T-helper 2 cell (primary cell): ENCODE measurements at regions not wholly inside any gene's neighbourhood (a gene's known extent, or its start where the extent isn't known, plus 50 kb on each side); places are given as distances from the start of the nearest gene placed in this dataset.
"Not testable (repeated sequence)": the region's sequence is repeated elsewhere in the genome, so short reads cannot be mapped to it uniquely, and the experiment has no call there.

Source experiments
- DNase-seq, 5 experiments: peaks; one replicate each; pipeline versions ENCODE4 v3.0.0 to v3.0.0-alpha.2; 2012 to 2022

GRCh38 chr4:64216741-64217140, 192.5 kb downstream of the TECRL start:
- DNase-seq = no peak

DNA sequence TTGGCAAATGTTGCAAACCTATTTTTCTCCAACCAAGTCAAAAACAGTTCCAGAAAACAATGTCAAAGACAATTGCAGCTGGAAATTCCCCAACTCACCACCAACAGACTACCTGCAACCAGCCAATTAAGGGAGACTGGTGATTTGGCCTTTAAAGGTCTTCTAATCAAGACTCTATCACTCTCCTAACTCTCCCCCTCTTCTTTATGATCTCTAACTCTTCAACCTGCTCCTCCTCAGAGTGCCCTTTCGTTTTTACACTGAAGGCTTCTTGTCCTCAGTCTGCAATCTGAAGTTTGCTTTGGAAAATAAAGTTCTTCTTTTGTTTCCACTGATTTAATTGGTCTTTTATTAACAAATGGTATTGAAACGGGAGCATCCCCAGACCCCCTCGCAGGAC, 203.9 kb downstream of the TECRL start:
- no peak for DNase-seq

DNA sequence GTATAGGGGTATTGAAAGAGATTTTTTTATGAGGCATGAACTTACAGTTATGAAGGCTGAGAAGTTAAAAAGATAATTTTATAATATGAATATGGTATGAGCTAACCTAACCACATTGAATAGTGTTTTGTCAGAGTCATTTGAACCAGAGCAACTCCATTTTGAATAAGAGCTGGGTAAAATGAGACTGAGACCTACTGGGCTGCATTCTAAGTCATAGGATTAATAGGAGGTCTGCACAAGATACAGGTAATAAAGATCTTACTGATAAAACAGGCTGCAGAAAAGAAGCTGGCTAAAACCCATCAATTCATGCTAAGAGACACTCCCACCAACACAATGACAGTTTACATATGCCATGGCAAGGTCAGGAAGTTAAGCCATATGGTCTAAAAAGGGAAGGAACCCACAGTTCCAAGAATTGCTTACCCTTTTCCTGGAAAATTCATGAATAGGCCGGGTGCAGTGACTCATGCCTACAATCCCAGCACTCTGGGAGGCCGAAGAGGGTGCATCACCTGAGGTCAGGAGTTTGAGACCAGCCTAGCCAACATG, 209.2 kb downstream of the TECRL start:
- no peak for DNase-seq

DNA sequence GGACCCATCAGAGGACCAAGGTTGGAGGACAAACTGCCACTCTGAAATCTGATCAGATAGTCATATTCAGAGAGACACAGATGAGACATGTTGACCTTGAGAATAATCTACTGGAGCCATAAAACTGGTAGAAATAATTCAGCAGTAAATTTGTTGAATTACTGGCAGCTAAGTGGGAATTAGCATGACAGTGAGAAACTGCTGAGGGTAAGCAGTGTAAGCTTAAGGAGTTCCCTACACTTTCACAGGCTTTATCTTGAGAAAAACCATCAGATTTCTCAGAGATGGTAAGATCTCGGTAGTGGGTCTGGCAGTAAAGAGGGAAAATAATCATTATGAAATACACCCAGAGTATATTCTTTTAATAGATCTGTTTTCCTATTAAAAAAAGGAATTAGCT, 213.7 kb downstream of the TECRL start:
- no peak for DNase-seq

DNA sequence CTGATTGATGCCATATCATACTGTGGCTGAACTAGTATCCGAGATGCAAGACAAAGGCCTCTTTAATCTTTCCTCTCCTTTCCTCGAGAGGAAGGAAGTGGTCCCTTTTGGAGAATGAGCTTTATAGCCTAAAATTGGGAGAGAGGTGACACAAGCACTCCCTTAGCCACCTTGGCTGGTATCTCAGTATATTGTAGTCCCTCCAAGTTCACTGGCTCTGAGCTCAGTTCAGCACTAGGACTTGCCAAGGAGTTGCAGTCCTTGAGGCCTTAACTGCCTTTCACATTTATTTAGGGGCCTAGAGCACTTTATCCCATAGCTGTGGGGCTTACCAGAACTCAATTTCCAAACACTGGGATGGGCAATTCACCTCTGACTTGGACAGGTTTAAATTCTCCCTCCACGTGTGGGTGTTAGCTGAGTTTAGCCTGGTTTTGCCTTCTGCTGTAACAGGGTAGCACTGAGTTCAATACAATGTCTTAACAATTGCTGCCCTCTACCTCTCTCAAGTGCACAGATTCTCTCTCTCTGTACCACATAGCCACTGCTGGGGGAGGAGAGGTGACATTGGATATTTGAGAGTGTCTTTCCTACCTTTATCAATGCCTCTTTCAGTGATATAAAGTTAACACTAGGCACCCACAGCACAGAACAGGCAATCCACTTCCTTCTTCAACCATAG, 216.4 kb downstream of the TECRL start:
- no peak for DNase-seq

DNA sequence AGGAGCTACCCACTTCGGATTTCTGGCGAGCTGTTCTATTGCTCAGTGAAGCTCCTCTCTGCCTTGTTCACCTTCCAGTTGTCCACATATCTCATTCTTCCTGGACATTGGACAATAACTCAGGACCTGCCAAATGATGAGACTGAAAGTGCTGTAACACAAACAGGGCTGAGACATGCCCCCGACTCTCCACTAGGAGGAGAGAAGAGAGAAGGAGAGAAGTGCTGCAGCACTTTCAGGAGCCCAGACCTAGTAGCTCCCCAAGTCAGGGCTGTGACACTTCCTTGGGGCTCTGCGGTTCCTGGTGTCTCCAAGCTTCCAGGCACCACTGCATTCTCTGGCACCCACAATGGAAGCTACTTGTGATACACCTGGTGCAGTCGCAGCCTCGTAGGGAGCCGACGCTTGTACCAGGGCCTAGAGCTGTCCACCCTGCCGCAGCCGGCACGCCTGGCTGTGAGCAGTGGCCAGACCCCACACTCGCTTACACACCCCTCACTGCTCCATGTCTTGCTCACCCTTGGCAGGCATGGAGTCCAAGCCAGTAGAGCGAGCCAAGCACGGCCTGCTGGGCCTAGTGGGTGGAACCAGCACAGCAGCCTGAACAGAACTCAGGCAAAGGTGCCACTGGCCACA, 234.9 kb downstream of the TECRL start:
- DNase-seq = no peak

DNA sequence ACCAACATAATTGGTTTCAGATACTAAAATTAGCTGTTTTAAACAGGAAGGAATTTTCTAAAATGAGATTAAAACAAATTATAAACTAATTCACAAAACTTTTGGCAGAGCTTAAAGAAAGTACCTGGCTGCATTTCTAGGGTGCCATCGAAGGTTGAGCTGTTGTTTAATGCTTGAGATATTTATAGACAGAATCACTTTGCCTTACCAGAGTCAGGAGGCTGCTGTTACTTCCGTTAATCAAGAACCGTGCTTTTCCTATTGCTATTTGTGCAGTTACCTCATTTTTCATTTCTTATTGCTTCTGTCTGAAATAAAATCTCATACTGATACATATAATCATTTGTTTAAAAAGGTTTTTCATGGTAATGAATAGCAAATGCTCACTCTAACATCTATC, 242.9 kb downstream of the TECRL start:
- no peak for DNase-seq

GRCh38 chr4:64158648-64159326, 250.5 kb downstream of the TECRL start:
- DNase-seq = peak in 1 of 5 experiments; percentile 73

- no peak for DNase-seq
Measured at GRCh38 chr4:64157397-64157796, 251.9 kb downstream of the TECRL start.

- DNase-seq = no peak
Measured at GRCh38 chr4:64156253-64156652, 253.0 kb downstream of the TECRL start.

GRCh38 chr4:64146030-64146429, 263.2 kb downstream of the TECRL start:
- no peak for DNase-seq

DNA sequence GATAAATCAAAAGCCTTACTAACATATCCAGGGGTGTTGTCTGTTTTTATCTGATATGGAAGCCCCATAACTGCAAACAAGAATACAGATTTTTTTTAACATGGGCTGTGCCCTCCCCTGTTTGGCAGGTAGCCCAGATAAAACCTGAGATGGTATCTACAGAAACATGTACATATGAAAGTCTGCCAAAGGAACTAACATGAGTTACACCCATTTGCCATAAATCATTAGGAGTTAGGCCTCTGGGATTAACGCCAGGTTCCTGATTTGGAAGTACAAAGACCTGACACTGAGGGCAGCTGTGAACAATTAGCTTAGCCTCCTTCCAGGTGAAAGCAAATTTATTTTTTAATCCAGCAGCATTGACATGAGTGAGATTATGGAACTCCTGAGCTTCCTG, 264.3 kb downstream of the TECRL start:
- DNase-seq = no peak

DNA sequence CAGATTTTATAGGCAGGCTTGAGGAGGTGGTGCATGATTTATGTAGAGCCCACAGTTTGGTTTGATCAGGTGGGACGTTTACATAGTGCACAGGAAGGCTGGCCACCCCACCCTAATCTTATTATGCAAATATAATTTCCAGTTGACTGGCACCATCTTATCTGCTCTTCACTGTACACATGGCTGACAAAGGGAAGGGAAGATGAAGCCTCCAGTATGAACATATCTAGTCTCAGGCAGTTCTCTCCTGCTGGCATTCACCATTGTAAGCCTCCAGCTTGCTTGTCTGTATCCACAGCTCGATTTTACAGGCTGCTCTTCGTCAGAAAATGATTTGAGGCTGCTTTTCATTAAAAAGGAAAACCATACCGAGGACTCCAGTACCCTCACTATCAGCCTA, 278.3 kb downstream of the TECRL start:
- DNase-seq = no peak

DNA sequence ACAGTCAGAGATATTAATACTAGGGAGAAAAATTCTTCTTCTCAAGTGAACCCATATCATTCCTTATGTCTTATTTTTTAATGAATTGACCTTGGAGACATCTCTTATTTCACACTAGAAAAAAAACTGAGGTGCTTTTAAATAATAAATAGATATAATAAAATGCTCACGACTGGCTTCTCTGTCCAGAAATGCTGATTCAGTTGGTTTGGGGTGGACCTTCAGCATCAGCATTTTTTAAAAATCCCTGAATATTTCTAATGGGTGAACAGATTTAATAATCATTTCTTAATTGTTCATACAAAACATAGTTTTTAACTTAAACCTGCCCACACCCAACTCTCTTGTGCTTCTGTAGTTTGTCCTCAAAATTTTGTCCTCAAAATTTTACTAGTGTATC, 283.9 kb downstream of the TECRL start:
- DNase-seq = no peak

DNA sequence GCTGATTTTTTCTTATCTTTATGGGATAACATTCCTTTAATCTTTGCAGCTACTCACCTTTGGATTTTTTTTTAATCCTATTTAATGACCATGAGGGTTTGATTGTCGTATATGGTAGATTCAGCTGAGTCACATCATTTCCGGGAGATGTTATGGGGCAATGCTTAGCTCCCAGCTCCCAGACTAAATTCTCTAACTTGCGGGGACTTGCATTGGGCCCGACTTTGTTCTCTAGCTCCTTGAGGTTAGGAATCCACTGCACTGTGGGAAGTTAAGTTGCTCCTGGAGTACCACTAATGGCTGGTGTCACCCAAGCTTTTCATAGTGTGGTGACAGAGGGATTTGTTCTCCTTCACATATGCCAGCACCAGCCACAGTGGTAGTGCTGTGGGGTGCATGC, 287.4 kb downstream of the TECRL start:
- no peak for DNase-seq

DNA sequence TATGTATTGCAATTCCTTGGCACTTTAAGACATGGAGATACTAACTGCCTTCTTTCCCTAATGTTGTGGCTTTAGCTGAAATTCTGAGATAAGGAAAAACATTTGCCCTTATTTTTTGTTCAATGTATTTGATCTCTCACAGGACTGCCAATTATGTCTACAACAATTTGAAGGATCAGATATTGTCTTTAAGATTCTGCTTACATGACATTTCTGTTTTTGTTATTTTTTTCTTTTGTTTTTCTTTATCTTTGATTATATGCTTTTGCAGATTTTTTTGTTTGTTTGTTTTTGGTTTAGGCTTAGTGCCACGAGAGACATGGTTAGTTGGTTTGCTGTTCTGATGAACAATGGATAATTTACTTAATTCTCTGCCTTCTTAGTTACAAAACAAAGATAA, 303.3 kb downstream of the TECRL start:
- DNase-seq = no peak

DNA sequence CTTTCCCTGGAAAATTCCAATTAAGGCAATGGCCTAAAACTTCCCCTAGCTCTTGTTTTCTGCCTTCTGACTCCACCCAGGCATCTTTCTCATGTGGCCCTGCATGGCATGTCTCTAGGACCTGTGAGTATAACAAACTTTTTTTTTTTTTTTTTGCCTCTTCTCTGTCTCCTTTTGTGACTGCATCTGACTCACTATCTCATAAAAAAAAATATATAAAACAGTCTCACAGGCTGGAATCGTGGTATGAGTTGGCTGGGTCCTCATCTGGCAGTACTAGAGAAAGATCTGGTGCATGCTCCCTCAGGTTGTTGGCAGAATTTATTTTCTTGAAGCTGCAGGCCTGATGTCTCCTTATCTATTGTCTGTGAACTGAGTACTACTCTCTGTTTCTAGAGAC, 313.9 kb downstream of the TECRL start:
- no peak for DNase-seq

GRCh38 chr4:64079316-64079715, 329.9 kb downstream of the TECRL start:
- DNase-seq = no peak

- DNase-seq = no peak
Measured at GRCh38 chr4:64068096-64068495, 341.2 kb downstream of the TECRL start.

- no peak for DNase-seq
Measured at GRCh38 chr4:64062991-64063390, 346.3 kb downstream of the TECRL start.

- DNase-seq = not testable (repeated sequence)
Measured at GRCh38 chr4:64037033-64037432, 372.2 kb downstream of the TECRL start.

GRCh38 chr4:64022560-64022959, 386.7 kb downstream of the TECRL start:
- DNase-seq = no peak

GRCh38 chr4:64016893-64017292, 392.4 kb downstream of the TECRL start:
- no peak for DNase-seq

DNA sequence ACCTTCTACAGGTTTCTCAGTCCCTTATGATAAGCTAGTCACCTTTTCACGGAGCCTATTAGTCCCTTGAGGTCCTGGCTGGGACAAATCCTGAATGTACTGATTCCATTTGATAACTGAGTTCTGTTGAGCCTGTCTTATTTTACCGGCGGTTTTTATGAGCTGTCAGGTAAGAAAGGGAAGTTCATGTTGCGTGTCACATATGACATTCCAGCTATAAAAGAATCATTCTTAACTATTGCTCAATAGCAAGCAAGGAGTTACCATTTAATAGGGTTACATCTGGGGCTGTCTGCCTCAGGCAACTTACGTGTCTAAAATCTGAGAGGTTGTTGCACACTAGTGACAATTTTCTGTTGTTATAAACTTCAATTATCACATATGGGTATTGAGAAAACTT, 394.6 kb downstream of the TECRL start:
- no peak for DNase-seq
